Thyroid gland (tissue), 4 donors: ENCODE measurements at regions not wholly inside any gene's neighbourhood (a gene's known extent, or its start where the extent isn't known, plus 50 kb on each side); places are given as distances from the start of the nearest gene placed in this dataset.

Source experiments
- DNase-seq, 2 donors: peaks; one replicate each; pipeline ENCODE4 v3.0.0-alpha.2; 2019
- H3K27ac ChIP-seq, 3 donors: fragments of 200-600 bp; sonication (generic); 1 replicate in 2 of 3; 2 replicates in 1 of 3; pipeline ENCODE4 v1.5.1; 2016 to 2019; ENCODE audit warnings: mild to moderate bottlenecking in 1 of 3, moderate library complexity in 1 of 3
- H3K27me3 ChIP-seq: fragments of 200-600 bp; sonication (generic); one replicate; pipeline ENCODE4 v1.5.1; 2019
- H3K36me3 ChIP-seq, 2 donors: fragments of 200-600 bp; sonication (generic); one replicate each; pipeline ENCODE4 v1.5.1; 2016 to 2019
- H3K4me1 ChIP-seq, 2 donors: fragments of 200-600 bp; sonication (generic); one replicate each; pipeline ENCODE4 v1.5.1; 2017 to 2019
- H3K4me3 ChIP-seq, 3 donors: fragments of 200-600 bp; sonication (generic); replicated peaks in 1 of 3; 1 replicate in 2 of 3; 2 replicates in 1 of 3; pipeline ENCODE4 v1.5.1; 2016; ENCODE audit warnings: mild to moderate bottlenecking in 1 of 3
- H3K9me3 ChIP-seq: fragments of 200-600 bp; sonication (generic); one replicate; pipeline ENCODE4 v1.5.1; 2017
- POLR2A ChIP-seq, 2 donors: fragments of 450-650 bp; IDR thresholded peaks; one replicate each; pipeline ENCODE4 v1.6.1; 2017; ENCODE audit warnings: antibody characterized with exemption in 2 of 2, mild to moderate bottlenecking in 2 of 2, moderate library complexity in 1 of 2
- WGBS, 2 donors: methylation state at CpG; one replicate each; pipeline ENCODE4 v1.1.5; 2017; 5-methylcytosine and 5-hydroxymethylcytosine counted together
- intact Hi-C: fragments of 100-400 bp; cut with DNase I; formaldehyde crosslinking; loops from one replicate; pipeline ENCODE4 v1.15.1; 2023
- TF ChIP-seq, protein P1 (sequence below), 6 experiments: fragments of 200-600 bp in 3 of 6; fragments of 450-650 bp in 3 of 6; sonication (generic) in 3 of 6; IDR thresholded peaks; one replicate each; pipeline ENCODE4 v1.5.1; 2016 to 2019; ENCODE audit warnings: antibody characterized with exemption in 6 of 6, mild to moderate bottlenecking in 2 of 6, inconsistent platforms in 1 of 6, moderate library complexity in 1 of 6

DNA sequence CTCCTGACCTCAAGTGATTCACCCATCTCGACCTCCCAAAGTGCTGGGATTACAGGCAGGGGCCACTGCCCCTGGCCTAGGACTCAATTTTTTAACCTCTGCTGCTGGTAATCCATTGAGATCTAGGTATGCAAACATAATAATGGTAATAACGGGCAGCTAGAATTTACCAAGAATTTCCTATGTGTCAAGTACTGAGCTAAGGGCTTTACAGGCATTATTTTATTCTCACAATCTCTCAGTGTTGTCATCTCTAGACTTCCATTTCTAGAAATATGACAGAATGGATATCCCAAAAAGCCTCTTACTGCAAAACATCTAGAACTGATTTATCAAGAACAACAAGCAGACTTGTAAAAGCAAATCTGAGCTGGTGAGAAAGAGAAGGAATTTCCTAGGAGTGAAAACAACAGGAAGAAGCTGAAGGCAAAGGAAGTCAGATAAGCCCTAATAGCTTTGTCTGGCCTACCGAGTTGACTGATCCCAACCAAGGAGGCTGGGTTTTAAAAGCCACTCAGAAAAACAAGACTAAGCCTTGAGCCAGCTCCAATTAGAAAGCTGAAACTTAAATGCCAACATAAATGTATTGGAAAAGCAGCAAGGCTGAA lies 70.6 kb downstream of the CCDC71L start:
- intact Hi-C loops, result no loop called here
- Histone ChIP-seq H3K36me3 (no peaks in the 10 kb centered on the region), H3K27me3 (no peaks in the 10 kb centered on the region), H3K4me3 (no peak overlapping the region), H3K9me3 (no peaks in the 10 kb centered on the region), H3K4me1 (peaks cover 0 to 4% of the 10 kb centered on the region in 2 donors), H3K27ac (no peak overlapping the region)
- DNase-seq, result no peak
- TF ChIP-seq, protein P1, sequence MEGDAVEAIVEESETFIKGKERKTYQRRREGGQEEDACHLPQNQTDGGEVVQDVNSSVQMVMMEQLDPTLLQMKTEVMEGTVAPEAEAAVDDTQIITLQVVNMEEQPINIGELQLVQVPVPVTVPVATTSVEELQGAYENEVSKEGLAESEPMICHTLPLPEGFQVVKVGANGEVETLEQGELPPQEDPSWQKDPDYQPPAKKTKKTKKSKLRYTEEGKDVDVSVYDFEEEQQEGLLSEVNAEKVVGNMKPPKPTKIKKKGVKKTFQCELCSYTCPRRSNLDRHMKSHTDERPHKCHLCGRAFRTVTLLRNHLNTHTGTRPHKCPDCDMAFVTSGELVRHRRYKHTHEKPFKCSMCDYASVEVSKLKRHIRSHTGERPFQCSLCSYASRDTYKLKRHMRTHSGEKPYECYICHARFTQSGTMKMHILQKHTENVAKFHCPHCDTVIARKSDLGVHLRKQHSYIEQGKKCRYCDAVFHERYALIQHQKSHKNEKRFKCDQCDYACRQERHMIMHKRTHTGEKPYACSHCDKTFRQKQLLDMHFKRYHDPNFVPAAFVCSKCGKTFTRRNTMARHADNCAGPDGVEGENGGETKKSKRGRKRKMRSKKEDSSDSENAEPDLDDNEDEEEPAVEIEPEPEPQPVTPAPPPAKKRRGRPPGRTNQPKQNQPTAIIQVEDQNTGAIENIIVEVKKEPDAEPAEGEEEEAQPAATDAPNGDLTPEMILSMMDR (IDR thresholded peaks at IDR 0.05), result no peak
- no peak for TF ChIP-seq POLR2A (IDR thresholded peaks at IDR 0.05)
- 50% methylated on average over 3 of the region's 3 CpGs for WGBS, 2 donors

DNA sequence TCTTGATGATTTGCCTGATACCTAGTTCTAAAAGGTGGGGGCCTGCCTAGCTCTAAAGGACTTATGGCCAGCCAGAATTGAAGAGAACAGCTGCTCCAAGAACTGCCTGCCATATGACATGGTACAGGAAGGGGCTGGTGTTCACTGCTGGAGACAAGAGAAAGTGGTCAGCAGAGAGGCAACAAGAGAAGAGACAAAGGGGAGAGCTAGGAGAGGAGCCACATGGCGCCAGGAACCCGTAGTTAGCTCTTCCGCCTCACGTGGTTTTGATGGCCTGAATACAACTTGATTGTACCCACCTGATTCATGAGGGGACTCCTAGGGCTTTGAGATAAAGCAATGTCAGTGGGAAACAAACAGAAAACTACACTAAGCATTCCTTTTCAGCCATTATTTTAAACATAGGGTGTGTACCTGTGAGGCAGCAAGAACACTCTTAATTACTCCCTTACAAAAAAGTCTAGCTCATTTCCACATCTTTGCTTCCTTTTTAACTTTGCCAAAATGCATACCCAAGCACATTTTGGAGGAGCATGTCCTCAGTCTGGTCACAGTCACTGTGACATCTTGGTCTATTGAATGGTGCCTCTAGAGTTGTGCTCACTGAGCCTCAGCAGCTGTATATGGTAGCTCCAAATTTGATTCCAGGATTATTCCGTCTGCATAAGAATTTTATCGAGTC lies 71.6 kb downstream of the CCDC71L start:
- no peaks in the 10 kb centered on the region for H3K9me3 ChIP-seq

DNA sequence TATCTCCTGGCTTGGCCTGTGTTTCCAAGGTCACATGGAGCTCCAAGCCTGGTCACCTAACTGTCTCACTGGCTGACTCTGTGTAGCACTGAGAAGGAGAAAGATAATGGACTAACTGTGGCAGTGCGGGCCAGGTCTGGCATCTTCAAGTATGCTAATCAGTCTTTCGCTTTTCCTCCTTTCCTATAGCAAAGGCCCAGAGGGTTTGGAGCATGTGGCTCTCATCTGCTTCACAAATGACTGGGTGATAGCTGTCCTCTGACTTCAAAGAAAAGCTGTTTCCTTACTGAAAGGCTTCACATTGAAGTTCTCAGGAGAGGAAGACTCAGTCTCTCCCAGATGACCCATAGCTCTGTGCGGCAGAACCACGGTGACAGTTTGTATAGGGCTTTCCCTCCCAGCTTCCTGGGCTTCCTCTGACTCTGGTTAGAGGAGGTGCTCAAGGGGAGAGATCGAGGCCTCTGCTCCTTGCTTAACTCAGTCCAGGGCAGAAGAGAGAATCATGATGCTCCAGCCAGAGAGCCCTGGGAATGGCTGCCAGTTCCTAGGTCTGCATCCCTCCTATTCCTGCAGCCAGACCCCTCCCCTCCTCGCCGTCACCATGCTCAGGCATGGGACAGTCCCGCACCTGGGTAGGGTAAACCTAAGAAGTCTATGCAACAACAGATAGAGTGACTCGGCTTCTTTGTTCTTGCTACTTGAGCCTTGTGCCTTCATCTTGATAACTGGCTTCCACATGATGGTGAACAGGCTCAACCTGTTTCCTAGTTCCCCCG lies 72.3 kb downstream of the CCDC71L start:
- H3K4me3 ChIP-seq, result no peak overlapping the region
- no peaks in the 10 kb centered on the region for H3K9me3 ChIP-seq
- no peaks in the 10 kb centered on the region for H3K27me3 ChIP-seq
- DNase-seq, result no peak
- WGBS, 2 donors, result 81 to 82% methylated on average over 10 of the region's 10 CpGs
- intact Hi-C loops, result no loop called here
- H3K4me1 ChIP-seq, result peaks cover 0 to 4% of the 10 kb centered on the region in 2 donors
- no peaks in the 10 kb centered on the region for H3K36me3 ChIP-seq
- TF ChIP-seq POLR2A (IDR thresholded peaks at IDR 0.05), result no peak
- TF ChIP-seq, protein P1 (IDR thresholded peaks at IDR 0.05), result no peak
- H3K27ac ChIP-seq, result no peak overlapping the region

More for the DNA sequence above, 71.6 kb downstream of the CCDC71L start:
- TF ChIP-seq POLR2A (IDR thresholded peaks at IDR 0.05), result no peak
- TF ChIP-seq, protein P1 (IDR thresholded peaks at IDR 0.05), result no peak
- DNase-seq, result no peak
- H3K4me3 ChIP-seq, result no peak overlapping the region
- H3K36me3 ChIP-seq, result no peaks in the 10 kb centered on the region
- intact Hi-C loops, result no loop called here
- peaks cover 0 to 4% of the 10 kb centered on the region in 2 donors for H3K4me1 ChIP-seq
- no peak overlapping the region for H3K27ac ChIP-seq
- WGBS, 2 donors, result 85 to 93% methylated on average over 6 of the region's 6 CpGs
- no peaks in the 10 kb centered on the region for H3K27me3 ChIP-seq

GRCh38 chr7:106584914-106585759 lies 75.8 kb downstream of the CCDC71L start:
- H3K36me3 ChIP-seq, result no peaks in the 10 kb centered on the region
- H3K4me1 ChIP-seq, result no peaks in the 10 kb centered on the region
- intact Hi-C loops, result no loop called here
- TF ChIP-seq POLR2A (IDR thresholded peaks at IDR 0.05), result no peak
- TF ChIP-seq, protein P1 (IDR thresholded peaks at IDR 0.05), result no peak
- H3K27ac ChIP-seq, result no peak overlapping the region
- H3K27me3 ChIP-seq, result no peaks in the 10 kb centered on the region
- H3K4me3 ChIP-seq, result no peak overlapping the region
- no peaks in the 10 kb centered on the region for H3K9me3 ChIP-seq
- 88 to 92% methylated on average over 7 of the region's 7 CpGs for WGBS, 2 donors
- DNase-seq, result no peak
